NCI-H2196 (cell line): ENCODE measurements at regions not wholly inside any gene's neighbourhood (a gene's known extent, or its start where the extent isn't known, plus 50 kb on each side); places are given as distances from the start of the nearest gene placed in this dataset.
"Not testable (repeated sequence)": the region's sequence is repeated elsewhere in the genome, so short reads cannot be mapped to it uniquely, and the experiment has no call there.

Experiments
- DNase-seq: peaks from one replicate; lab custom pipeline; 2025; ENCODE audit not compliant: unreplicated experiment; lab: John Stamatoyannopoulos, UW

- DNase-seq, result no peak
Observed at GRCh38 chr21:36591326-36591970, 107.5 kb upstream of the SIM2 start.

- DNase-seq, result no peak
Observed at GRCh38 chr21:36596174-36596573, 102.7 kb upstream of the SIM2 start.

- DNase-seq, result no peak
Observed at GRCh38 chr21:36601362-36601761, 97.6 kb upstream of the SIM2 start.

GRCh38 chr21:36602735-36603134, 96.2 kb upstream of the SIM2 start:
- peak; percentile 27 for DNase-seq

GRCh38 chr21:36603221-36603620, 95.7 kb upstream of the SIM2 start:
- no peak for DNase-seq

- no peak for DNase-seq
Observed at GRCh38 chr21:36605426-36605825, 93.5 kb upstream of the SIM2 start.

- no peak for DNase-seq
Observed at GRCh38 chr21:36606287-36606982, 92.5 kb upstream of the SIM2 start.

GRCh38 chr21:36606983-36607325, 92.0 kb upstream of the SIM2 start:
- no peak for DNase-seq

- DNase-seq, result no peak
Observed at GRCh38 chr21:36608041-36608896, 90.6 kb upstream of the SIM2 start.

- DNase-seq, result no peak
Observed at GRCh38 chr21:36608897-36609225, 90.1 kb upstream of the SIM2 start.

GRCh38 chr21:36609654-36610053, 89.3 kb upstream of the SIM2 start:
- DNase-seq, result no peak

GRCh38 chr21:36610201-36610600, 88.7 kb upstream of the SIM2 start:
- DNase-seq, result no peak

GRCh38 chr21:36610935-36611334, 88.0 kb upstream of the SIM2 start:
- no peak for DNase-seq

- no peak for DNase-seq
Observed at GRCh38 chr21:36611379-36611778, 87.5 kb upstream of the SIM2 start.

GRCh38 chr21:36613059-36613458, 85.9 kb upstream of the SIM2 start:
- DNase-seq, result no peak

- DNase-seq, result no peak
Observed at GRCh38 chr21:36613554-36613953, 85.4 kb upstream of the SIM2 start.

GRCh38 chr21:36615274-36615964, 83.5 kb upstream of the SIM2 start:
- no peak for DNase-seq

- not testable (repeated sequence) for DNase-seq
Observed at GRCh38 chr21:36616773-36617172, 82.1 kb upstream of the SIM2 start.

GRCh38 chr21:36621794-36622193, 77.1 kb upstream of the SIM2 start:
- DNase-seq, result not testable (repeated sequence)

- no peak for DNase-seq
Observed at GRCh38 chr21:36624105-36624504, 74.8 kb upstream of the SIM2 start.

GRCh38 chr21:36626791-36627190, 72.1 kb upstream of the SIM2 start:
- DNase-seq, result no peak

GRCh38 chr21:36627242-36627641, 71.7 kb upstream of the SIM2 start:
- no peak for DNase-seq
